ENCODE measurements at regions not wholly inside any gene's neighbourhood (a gene's known extent, or its start where the extent isn't known, plus 50 kb on each side); places are given as distances from the start of the nearest gene placed in this dataset.
"Not testable (repeated sequence)": the region's sequence is repeated elsewhere in the genome, so short reads cannot be mapped to it uniquely, and the experiment has no call there.

GRCh38 chrX:2561456-2561855 lies 60.7 kb upstream of the DHRSX start:
- DNase-seq, result no peak

DNA sequence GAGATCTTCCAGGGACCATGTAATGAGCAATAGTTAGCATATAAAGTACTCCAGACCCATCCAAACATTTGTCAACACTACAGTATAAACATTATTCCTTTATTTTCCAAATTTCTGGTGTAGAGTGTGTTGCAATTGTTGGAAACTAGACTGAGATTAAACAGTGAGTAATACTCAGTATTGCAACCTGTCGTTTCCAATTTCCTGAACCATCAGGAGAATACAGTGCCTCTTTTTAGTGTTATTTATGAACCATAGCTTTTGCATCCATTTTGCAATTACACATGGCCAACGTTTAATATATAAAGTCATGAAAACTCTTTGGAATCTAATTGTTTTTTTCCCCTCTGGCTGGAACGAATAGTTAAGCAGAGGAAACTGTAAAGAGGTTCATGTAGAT lies 58.3 kb upstream of the DHRSX start:
- DNase-seq, result no peak

DNA sequence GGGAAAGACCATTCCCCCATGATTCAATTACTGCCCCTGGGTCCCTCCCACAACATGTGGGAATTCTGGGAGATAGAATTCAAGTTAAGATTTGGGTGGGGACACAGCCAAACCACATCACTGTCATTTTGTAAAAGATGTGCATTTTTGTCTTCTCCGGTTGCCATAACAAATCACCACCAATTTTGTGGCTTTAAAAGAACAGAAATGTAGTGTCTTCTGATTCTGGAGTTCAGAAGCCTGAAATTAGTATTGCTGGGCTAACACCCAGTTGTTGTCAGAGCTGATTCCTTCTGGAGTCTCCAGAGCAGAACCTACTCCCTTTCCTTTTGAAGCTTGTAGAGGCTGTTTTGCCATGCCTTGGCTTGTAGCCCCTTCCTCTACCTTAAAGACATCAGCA lies 54.1 kb upstream of the DHRSX start:
- DNase-seq, result no peak

GRCh38 chrX:2554066-2554465 lies 53.3 kb upstream of the DHRSX start:
- not testable (repeated sequence) for DNase-seq

- DNase-seq, result peak; percentile 67
Observed at GRCh38 chrX:2552621-2553201, 51.9 kb upstream of the DHRSX start.

DNA sequence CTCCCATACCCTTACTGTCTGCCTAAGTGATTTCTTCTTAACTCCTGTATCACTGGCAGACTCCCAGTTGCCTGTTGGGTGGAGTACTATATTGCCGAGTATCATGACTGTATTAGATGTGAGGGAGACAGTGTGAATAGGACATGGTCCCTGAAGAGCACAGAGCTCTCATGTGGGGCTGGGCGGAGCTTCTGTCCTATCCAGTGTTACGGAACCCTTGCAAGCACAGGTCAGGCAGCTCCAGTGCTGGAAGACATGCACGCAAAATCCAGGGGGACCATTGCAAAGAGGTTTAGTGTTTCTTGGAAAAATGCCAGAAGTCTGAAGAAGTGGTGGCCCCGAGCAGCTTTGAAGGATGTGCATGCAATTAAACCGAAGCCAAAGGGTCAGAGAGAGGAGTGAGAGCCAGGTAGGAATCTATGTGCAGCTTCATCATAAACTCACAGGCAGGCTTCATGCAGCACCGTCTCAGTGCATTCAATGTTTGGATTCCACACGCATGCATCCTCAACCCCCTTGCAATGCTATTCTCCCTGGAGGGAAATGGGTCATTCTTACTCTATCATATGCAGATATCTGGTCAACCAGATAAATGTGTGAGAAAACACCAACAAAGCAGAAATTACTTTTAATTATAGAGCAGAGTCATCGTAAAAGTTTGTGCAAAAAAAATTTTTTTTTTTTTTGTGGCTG lies 49.7 kb upstream of the DHRSX start:
- DNase-seq, result no peak
